IMR-90 (cell line): ENCODE measurements at regions not wholly inside any gene's neighbourhood (a gene's known extent, or its start where the extent isn't known, plus 50 kb on each side); places are given as distances from the start of the nearest gene placed in this dataset.
"Not testable (repeated sequence)": the region's sequence is repeated elsewhere in the genome, so short reads cannot be mapped to it uniquely, and the experiment has no call there.

Source experiments
- ATAC-seq: fragments of 200-7000 bp; cut with Tn5 transposase; 2 replicates; pipeline ENCODE4 v1.9.1; 2020; ENCODE audit warnings: low read depth, mild to moderate bottlenecking, moderate library complexity
- BruUV-seq: library from RNA; stranded (reverse); fragments of 400-500 nt; replicated peaks from 2 replicates; lab custom pipeline; 2021; lab: Mats Ljungman, UMichigan
- CTCF ChIA-PET: fragments of 300-600 bp; formaldehyde crosslinking; extraction: SDS; loops from one replicate; lab custom pipeline; 2021; ENCODE audit warnings: antibody characterized with exemption; lab: Yijun Ruan, JAX
- POLR2A ChIA-PET: fragments of 300-600 bp; sonication (Branson Sonifier 250); formaldehyde crosslinking; loops from one replicate; lab custom pipeline; 2022; ENCODE audit warnings: antibody characterized with exemption; ENCODE audit not compliant: unreplicated experiment; lab: Charles Lee
- DNase-seq: peaks from one replicate; pipeline ENCODE4 v3.0.0; 2013
- H2AFZ ChIP-seq: replicated peaks from 2 replicates; pipeline ENCODE3; 2013; ENCODE audit warnings: low read length, mild to moderate bottlenecking; ENCODE audit not compliant: poor library complexity
- H2AK5ac ChIP-seq: 2 replicates; pipeline ENCODE4 v1.6.1; 2013; ENCODE audit warnings: low read depth, low read length, inconsistent platforms
- H2AK9ac ChIP-seq: replicated peaks from 2 replicates; pipeline ENCODE3; 2013; ENCODE audit warnings: mild to moderate bottlenecking, low read depth, low read length, moderate library complexity; ENCODE audit not compliant: poor library complexity
- H2BK120ac ChIP-seq: 2 replicates; pipeline ENCODE4 v1.6.1; 2013; ENCODE audit warnings: low read depth, low read length, inconsistent platforms
- H2BK15ac ChIP-seq: 3 replicates; pipeline ENCODE4 v1.6.1; 2013; ENCODE audit warnings: low read depth, low read length, inconsistent platforms
- H2BK20ac ChIP-seq: 2 replicates; pipeline ENCODE4 v1.6.1; 2013; ENCODE audit warnings: low read depth, mild to moderate bottlenecking, inconsistent platforms, low read length, moderate library complexity
- H2BK5ac ChIP-seq: 2 replicates; pipeline ENCODE4 v1.6.1; 2013; ENCODE audit warnings: mild to moderate bottlenecking, low read depth, low read length, inconsistent platforms; ENCODE audit not compliant: poor library complexity, severe bottlenecking
- H3K14ac ChIP-seq: replicated peaks from 2 replicates; pipeline ENCODE4 v1.6.1; 2013; ENCODE audit warnings: low read depth, low read length, inconsistent platforms
- H3K18ac ChIP-seq: 2 replicates; pipeline ENCODE4 v1.6.1; 2013; ENCODE audit warnings: low read depth, low read length, control low read depth
- H3K23ac ChIP-seq: 2 replicates; pipeline ENCODE4 v1.6.1; 2013; ENCODE audit warnings: low read depth, low read length, inconsistent platforms
- H3K27ac ChIP-seq: 2 replicates; pipeline ENCODE4 v1.5.1; 2013; ENCODE audit warnings: mild to moderate bottlenecking, control low read depth, low read length; ENCODE audit not compliant: insufficient read depth
- H3K27me3 ChIP-seq: 2 replicates; pipeline ENCODE4 v1.6.1; 2013; ENCODE audit warnings: low read length; ENCODE audit not compliant: control insufficient read depth, insufficient read depth
- H3K36me3 ChIP-seq: 2 replicates; pipeline ENCODE4 v1.6.1; 2013; ENCODE audit warnings: low read length, mixed read lengths; ENCODE audit not compliant: control insufficient read depth, insufficient read depth
- H3K4ac ChIP-seq: 2 replicates; pipeline ENCODE4 v1.6.1; 2013; ENCODE audit warnings: low read depth, low read length, inconsistent platforms
- H3K4me1 ChIP-seq: 2 replicates; pipeline ENCODE4 v1.6.1; 2013; ENCODE audit warnings: low read length, mixed read lengths; ENCODE audit not compliant: control insufficient read depth, insufficient read depth
- H3K4me2 ChIP-seq: 2 replicates; pipeline ENCODE4 v1.6.1; 2013; ENCODE audit warnings: low read depth, mild to moderate bottlenecking, control low read depth, low read length, moderate library complexity
- H3K4me3 ChIP-seq: 2 replicates; pipeline ENCODE4 v1.5.1; 2013; ENCODE audit warnings: low read depth, mild to moderate bottlenecking, control low read depth, low read length, moderate library complexity; ENCODE audit not compliant: insufficient read depth
- H3K56ac ChIP-seq: 2 replicates; pipeline ENCODE4 v1.6.1; 2013; ENCODE audit warnings: low read length, inconsistent platforms; ENCODE audit not compliant: insufficient read depth; ENCODE audit errors: extremely low read depth
- H3K79me1 ChIP-seq, 2 experiments: 2 replicates each; pipeline ENCODE4 v1.6.1; 2013; ENCODE audit warnings: low read length in 2 of 2, inconsistent platforms in 1 of 2, low read depth in 1 of 2
- H3K9ac ChIP-seq: 2 replicates; pipeline ENCODE4 v1.6.1; 2013; ENCODE audit warnings: low read depth, low read length, control low read depth
- H3K9me1 ChIP-seq: 2 replicates; pipeline ENCODE4 v1.6.1; 2013; ENCODE audit warnings: low read length, inconsistent platforms; ENCODE audit not compliant: insufficient read depth
- H3K9me3 ChIP-seq: 2 replicates; pipeline ENCODE4 v1.6.1; 2013; ENCODE audit warnings: low read length; ENCODE audit not compliant: control insufficient read depth, insufficient read depth
- H4K20me1 ChIP-seq: 2 replicates; pipeline ENCODE4 v1.6.1; 2013; ENCODE audit warnings: low read length, inconsistent platforms; ENCODE audit not compliant: insufficient read depth
- H4K5ac ChIP-seq: 2 replicates; pipeline ENCODE4 v1.6.1; 2013; ENCODE audit warnings: mild to moderate bottlenecking, low read depth, low read length, control low read depth
- H4K8ac ChIP-seq, 2 experiments: 2 replicates each; pipeline ENCODE4 v1.6.1; 2013; ENCODE audit warnings: low read depth in 2 of 2, low read length in 2 of 2, control low read depth in 1 of 2, inconsistent platforms in 1 of 2
- H4K91ac ChIP-seq: 2 replicates; pipeline ENCODE4 v1.6.1; 2013; ENCODE audit warnings: low read depth, low read length, inconsistent platforms; ENCODE audit not compliant: insufficient read depth
- WGBS, 2 experiments: methylation state at CpG; one replicate each; pipeline versions ENCODE4 v1.1.5 to v1.1.7; 2013; ENCODE audit warnings: missing lambda C conversion rate in 2 of 2; ENCODE audit not compliant: insufficient read length in 1 of 2; ENCODE audit errors: extremely low coverage in 2 of 2; 5-methylcytosine and 5-hydroxymethylcytosine counted together
- dilution Hi-C: fragments of 300-500 bp; cut with HindIII; formaldehyde crosslinking; loops from one replicate; pipeline ENCODE4 v1.14.3; 2018; ENCODE audit warnings: low sequenced_read_pairs; ENCODE audit not compliant: unreplicated experiment
- in situ Hi-C: fragments of 300-500 bp; cut with MboI; formaldehyde crosslinking; loops from 3 replicates; pipeline ENCODE4 v1.14.3; 2019; ENCODE audit warnings: low sequenced_read_pairs, inconsistent platforms, mixed read lengths
- intact Hi-C: fragments of 100-400 bp; cut with micrococcal nuclease; formaldehyde crosslinking; loops from 2 replicates; pipeline ENCODE4 v1.10.0; 2022

- H2AK5ac ChIP-seq, H3K4me3 ChIP-seq, in situ Hi-C loops, H3K9ac ChIP-seq, H3K9me1 ChIP-seq, H3K56ac ChIP-seq, CTCF ChIA-PET, H3K27ac ChIP-seq, H3K4me1 ChIP-seq, H3K14ac ChIP-seq, POLR2A ChIA-PET, H3K79me1 ChIP-seq, H3K18ac ChIP-seq, H4K8ac ChIP-seq, H4K20me1 ChIP-seq, DNase-seq, H2BK15ac ChIP-seq, H3K27me3 ChIP-seq, H3K36me3 ChIP-seq, H4K5ac ChIP-seq, dilution Hi-C loops, H2BK120ac ChIP-seq, ATAC-seq, H3K4ac ChIP-seq, H3K9me3 ChIP-seq, intact Hi-C loops, H2AFZ ChIP-seq, H2BK5ac ChIP-seq, H2AK9ac ChIP-seq, H3K23ac ChIP-seq, H2BK20ac ChIP-seq, H3K4me2 ChIP-seq, BruUV-seq, H4K91ac ChIP-seq: not testable (repeated sequence)
- 57% methylated on average over 1 of the region's 5 CpGs; no CpG with 5 or more reads in 1 of the 2 experiments for whole genome bisulfite sequencing, 2 experiments
These were observed 460.3 kb downstream of the GJA1 start for GRCh38 chr6:121895731-121896130.
